ENCODE measurements at regions not wholly inside any gene's neighbourhood (a gene's known extent, or its start where the extent isn't known, plus 50 kb on each side); places are given as distances from the start of the nearest gene placed in this dataset.

DNA sequence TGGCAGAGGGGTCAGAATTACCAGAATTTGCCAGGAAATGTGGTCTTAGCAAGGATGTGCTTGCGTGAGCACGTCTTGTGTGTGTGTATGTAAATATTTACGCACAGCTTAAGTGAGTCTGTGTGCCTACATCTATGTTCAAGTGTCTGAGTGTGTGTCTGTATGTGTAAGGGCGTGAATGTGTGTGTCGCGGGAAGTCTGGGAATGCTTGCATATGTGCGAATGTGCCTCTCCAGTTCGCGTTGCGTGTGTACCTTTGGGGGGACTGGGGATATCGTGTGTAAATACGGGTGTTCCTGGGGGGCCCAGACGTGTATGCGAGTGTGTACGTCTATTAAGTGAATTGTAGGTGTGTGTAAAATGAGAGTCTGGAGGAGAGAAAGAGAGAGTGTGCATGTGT, 68.6 kb upstream of the POU3F1 start:
- TF ChIP-seq, protein P1, sequence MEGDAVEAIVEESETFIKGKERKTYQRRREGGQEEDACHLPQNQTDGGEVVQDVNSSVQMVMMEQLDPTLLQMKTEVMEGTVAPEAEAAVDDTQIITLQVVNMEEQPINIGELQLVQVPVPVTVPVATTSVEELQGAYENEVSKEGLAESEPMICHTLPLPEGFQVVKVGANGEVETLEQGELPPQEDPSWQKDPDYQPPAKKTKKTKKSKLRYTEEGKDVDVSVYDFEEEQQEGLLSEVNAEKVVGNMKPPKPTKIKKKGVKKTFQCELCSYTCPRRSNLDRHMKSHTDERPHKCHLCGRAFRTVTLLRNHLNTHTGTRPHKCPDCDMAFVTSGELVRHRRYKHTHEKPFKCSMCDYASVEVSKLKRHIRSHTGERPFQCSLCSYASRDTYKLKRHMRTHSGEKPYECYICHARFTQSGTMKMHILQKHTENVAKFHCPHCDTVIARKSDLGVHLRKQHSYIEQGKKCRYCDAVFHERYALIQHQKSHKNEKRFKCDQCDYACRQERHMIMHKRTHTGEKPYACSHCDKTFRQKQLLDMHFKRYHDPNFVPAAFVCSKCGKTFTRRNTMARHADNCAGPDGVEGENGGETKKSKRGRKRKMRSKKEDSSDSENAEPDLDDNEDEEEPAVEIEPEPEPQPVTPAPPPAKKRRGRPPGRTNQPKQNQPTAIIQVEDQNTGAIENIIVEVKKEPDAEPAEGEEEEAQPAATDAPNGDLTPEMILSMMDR (IDR thresholded peaks at IDR 0.05; ENCODE audit: unreplicated experiment): no peak
- intact Hi-C loops (cut with micrococcal nuclease; ENCODE audit: unreplicated experiment): no loop called here
- peaks cover 99% of the 10 kb centered on the region for H3K27me3 Mint-ChIP-seq (ENCODE audit: unreplicated experiment)
- H3K4me3 Mint-ChIP-seq (ENCODE audit: low read depth, unreplicated experiment): no peak overlapping the region
- peaks cover 3% of the 10 kb centered on the region for H3K36me3 Mint-ChIP-seq (ENCODE audit: insufficient read depth, unreplicated experiment)
- CTCF ChIA-PET: interaction anchor here (0.6 kb wide), 1 partner anchor 96 kb away, joined by 3 read pairs; no protein-coding TSS in a partner anchor
- BruUV-seq (replicated peaks): no TSS peak
- H3K9me3 Mint-ChIP-seq (ENCODE audit: low read depth, unreplicated experiment): no peaks in the 10 kb centered on the region
- H3K27ac Mint-ChIP-seq (ENCODE audit: unreplicated experiment): no peak overlapping the region
- DNase-seq: no peak
- H3K4me1 Mint-ChIP-seq (ENCODE audit: low read depth, unreplicated experiment): no peaks in the 10 kb centered on the region

DNA sequence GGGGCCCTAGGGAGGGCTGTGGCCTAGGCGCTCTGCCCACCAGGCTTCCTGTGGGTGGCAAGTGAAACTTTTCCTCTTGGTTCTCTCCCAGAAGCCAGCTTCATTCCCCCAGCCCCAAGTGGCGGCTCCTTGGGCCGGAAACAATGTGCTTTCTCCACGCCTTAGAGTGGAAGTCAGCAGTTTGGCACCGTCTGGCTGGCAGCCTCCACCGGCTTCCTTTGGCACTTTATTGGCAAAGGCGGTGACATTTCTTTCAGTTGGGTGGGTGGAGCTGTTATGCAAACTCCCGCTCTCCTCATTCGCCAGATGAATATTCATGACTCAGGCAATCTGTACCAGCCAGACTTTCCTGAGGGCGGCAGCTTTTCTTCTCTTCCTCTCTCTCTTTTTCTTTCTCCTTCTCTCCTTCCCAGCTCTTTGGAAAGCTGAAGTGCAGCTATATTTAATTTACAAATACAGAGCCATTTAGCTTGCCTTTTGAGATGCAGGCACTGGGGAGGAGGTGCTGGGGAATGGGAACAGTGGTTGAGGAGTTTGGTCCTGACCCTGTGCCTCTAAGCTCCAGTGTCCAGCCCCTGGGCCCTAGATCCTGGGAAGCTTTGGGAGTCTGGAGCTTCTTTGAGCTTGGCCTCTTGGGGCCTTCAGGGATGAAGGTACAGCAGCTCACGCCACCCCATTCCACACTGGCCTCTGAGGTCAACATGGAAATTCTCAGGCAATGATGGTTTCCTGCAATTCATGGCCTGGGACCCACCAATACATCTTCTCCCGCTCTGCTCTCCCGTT, 67.8 kb upstream of the POU3F1 start:
- no peak overlapping the region for H3K4me3 Mint-ChIP-seq (ENCODE audit: low read depth, unreplicated experiment)
- TF ChIP-seq, protein P1 (IDR thresholded peaks at IDR 0.05; ENCODE audit: unreplicated experiment): no peak

GRCh38 chr1:38113159-38113666, 66.6 kb upstream of the POU3F1 start:
- Mint-ChIP-seq H3K4me1 (ENCODE audit: low read depth, unreplicated experiment) (no peaks in the 10 kb centered on the region), H3K9me3 (ENCODE audit: low read depth, unreplicated experiment) (no peaks in the 10 kb centered on the region), H3K27ac (ENCODE audit: unreplicated experiment) (no peak overlapping the region), H3K4me3 (ENCODE audit: low read depth, unreplicated experiment) (no peak overlapping the region), H3K36me3 (ENCODE audit: insufficient read depth, unreplicated experiment) (peaks cover 3% of the 10 kb centered on the region), H3K27me3 (ENCODE audit: unreplicated experiment) (peaks cover 81% of the 10 kb centered on the region)
- intact Hi-C loops (cut with micrococcal nuclease; ENCODE audit: unreplicated experiment): no loop called here
- TF ChIP-seq, protein P1 (IDR thresholded peaks at IDR 0.05; ENCODE audit: unreplicated experiment): no peak
- no peak for DNase-seq
- BruUV-seq (replicated peaks): no TSS peak
- CTCF ChIA-PET: no interaction called here

More for the DNA sequence above, 67.8 kb upstream of the POU3F1 start:
- H3K27me3 Mint-ChIP-seq (ENCODE audit: unreplicated experiment): peaks cover 93% of the 10 kb centered on the region
- peaks cover 3% of the 10 kb centered on the region for H3K36me3 Mint-ChIP-seq (ENCODE audit: insufficient read depth, unreplicated experiment)
- H3K4me1 Mint-ChIP-seq (ENCODE audit: low read depth, unreplicated experiment): no peaks in the 10 kb centered on the region
- DNase-seq: no peak
- CTCF ChIA-PET: interaction anchor here (0.6 kb wide), 1 partner anchor 95 kb away, joined by 3 read pairs; no protein-coding TSS in a partner anchor
- no peaks in the 10 kb centered on the region for H3K9me3 Mint-ChIP-seq (ENCODE audit: low read depth, unreplicated experiment)
- BruUV-seq (replicated peaks): no TSS peak
- intact Hi-C loops (cut with micrococcal nuclease; ENCODE audit: unreplicated experiment): no loop called here
- no peak overlapping the region for H3K27ac Mint-ChIP-seq (ENCODE audit: unreplicated experiment)

DNA sequence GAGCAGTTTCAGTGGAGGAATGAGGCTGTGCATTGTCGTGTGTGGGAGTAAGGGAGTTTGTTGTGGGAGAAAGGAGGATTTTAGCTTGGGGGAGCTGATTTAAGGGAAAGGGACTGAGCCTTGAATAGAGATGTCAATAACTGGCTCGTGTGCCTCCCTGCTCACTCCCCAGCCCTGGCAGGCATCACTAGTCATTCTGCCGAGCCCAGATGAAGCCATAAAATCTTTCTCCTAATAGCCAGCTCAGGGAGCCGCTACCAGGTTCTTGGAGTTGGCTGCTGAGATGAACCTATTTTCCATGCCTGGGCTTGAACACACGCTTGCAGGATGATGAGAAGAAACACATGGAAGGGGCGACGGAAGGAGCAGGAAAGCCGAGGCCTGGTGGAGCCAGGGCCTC, 65.0 kb upstream of the POU3F1 start:
- H3K4me3 Mint-ChIP-seq (ENCODE audit: low read depth, unreplicated experiment): no peak overlapping the region
- DNase-seq: no peak
- intact Hi-C loops (cut with micrococcal nuclease; ENCODE audit: unreplicated experiment): no loop called here
- H3K36me3 Mint-ChIP-seq (ENCODE audit: insufficient read depth, unreplicated experiment): peaks cover 3% of the 10 kb centered on the region
- no peaks in the 10 kb centered on the region for H3K9me3 Mint-ChIP-seq (ENCODE audit: low read depth, unreplicated experiment)
- no TSS peak for BruUV-seq (replicated peaks)
- H3K4me1 Mint-ChIP-seq (ENCODE audit: low read depth, unreplicated experiment): no peaks in the 10 kb centered on the region
- TF ChIP-seq, protein P1 (IDR thresholded peaks at IDR 0.05; ENCODE audit: unreplicated experiment): no peak
- CTCF ChIA-PET: no interaction called here
- H3K27me3 Mint-ChIP-seq (ENCODE audit: unreplicated experiment): peaks cover 80% of the 10 kb centered on the region
- no peak overlapping the region for H3K27ac Mint-ChIP-seq (ENCODE audit: unreplicated experiment)

Measured in Calu3 (cell line).